ENCODE measurements at regions not wholly inside any gene's neighbourhood (a gene's known extent, or its start where the extent isn't known, plus 50 kb on each side); places are given as distances from the start of the nearest gene placed in this dataset.

- Histone ChIP-seq H3K4me1 (no peaks in the 10 kb centered on the region), H3K4me3 (no peak overlapping the region), H3K36me3 (no peaks in the 10 kb centered on the region), H3K27ac (replicated peaks in 1 of 4) (no peak overlapping the region), H3K27me3 (peaks cover 0 to 18% (median 0%) of the 10 kb centered on the region in 4 donors), H3K9me3 (peaks cover 0 to 5% (median 0%) of the 10 kb centered on the region in 4 donors)
- intact Hi-C loops (cut with DNase I): no loop called here
- 66% methylated on average over 4 of the region's 4 CpGs for WGBS
- no peak for TF ChIP-seq CTCF (IDR thresholded peaks at IDR 0.05)
- no peak for TF ChIP-seq EP300 (IDR thresholded peaks at IDR 0.05)
- TF ChIP-seq POLR2AphosphoS5 (IDR thresholded peaks at IDR 0.05): no peak
- TF ChIP-seq POLR2A (IDR thresholded peaks at IDR 0.05; ENCODE audit: low read depth): no peak
- no peak for DNase-seq (ENCODE audit: extremely low spot score)
These were observed 739.2 kb downstream of the VRK1 start for GRCh38 chr14:97536421-97536820.

GRCh38 chr14:97538749-97539410 lies 741.7 kb downstream of the VRK1 start:
- peaks cover 0 to 7% (median 0%) of the 10 kb centered on the region in 4 donors for H3K27me3 ChIP-seq
- TF ChIP-seq POLR2A (IDR thresholded peaks at IDR 0.05; ENCODE audit: low read depth) (no peak), EP300 (IDR thresholded peaks at IDR 0.05) (no peak), CTCF (IDR thresholded peaks at IDR 0.05) (no peak), POLR2AphosphoS5 (IDR thresholded peaks at IDR 0.05) (no peak)
- no peaks in the 10 kb centered on the region for H3K36me3 ChIP-seq
- H3K4me3 ChIP-seq: no peak overlapping the region
- no peak overlapping the region for H3K27ac ChIP-seq (replicated peaks in 1 of 4)
- intact Hi-C loops (cut with DNase I): no loop called here
- WGBS: 70% methylated on average over 10 of the region's 10 CpGs
- no peak for DNase-seq (ENCODE audit: extremely low spot score)
- no peaks in the 10 kb centered on the region for H3K9me3 ChIP-seq
- H3K4me1 ChIP-seq: no peaks in the 10 kb centered on the region

GRCh38 chr14:97539411-97539795 lies 742.2 kb downstream of the VRK1 start:
- Histone ChIP-seq H3K27me3 (peaks cover 0 to 7% (median 0%) of the 10 kb centered on the region in 4 donors), H3K36me3 (no peaks in the 10 kb centered on the region), H3K4me3 (no peak overlapping the region), H3K27ac (replicated peaks in 1 of 4) (no peak overlapping the region), H3K4me1 (no peaks in the 10 kb centered on the region), H3K9me3 (no peaks in the 10 kb centered on the region)
- intact Hi-C loops (cut with DNase I): no loop called here
- TF ChIP-seq POLR2A (IDR thresholded peaks at IDR 0.05; ENCODE audit: low read depth) (no peak), POLR2AphosphoS5 (IDR thresholded peaks at IDR 0.05) (no peak), EP300 (IDR thresholded peaks at IDR 0.05) (no peak), CTCF (IDR thresholded peaks at IDR 0.05) (no peak)
- 45% methylated on average over 5 of the region's 5 CpGs for WGBS
- DNase-seq (ENCODE audit: extremely low spot score): no peak

GRCh38 chr14:97539884-97540283 lies 742.7 kb downstream of the VRK1 start:
- DNase-seq (ENCODE audit: extremely low spot score): no peak

More at GRCh38 chr14:97539884-97540283, 742.7 kb downstream of the VRK1 start:
- Histone ChIP-seq H3K4me1 (no peaks in the 10 kb centered on the region), H3K4me3 (no peak overlapping the region), H3K9me3 (no peaks in the 10 kb centered on the region), H3K27ac (replicated peaks in 1 of 4) (no peak overlapping the region), H3K36me3 (no peaks in the 10 kb centered on the region), H3K27me3 (peaks cover 0 to 4% (median 0%) of the 10 kb centered on the region in 4 donors)
- TF ChIP-seq POLR2A (IDR thresholded peaks at IDR 0.05; ENCODE audit: low read depth) (no peak), EP300 (IDR thresholded peaks at IDR 0.05) (no peak), POLR2AphosphoS5 (IDR thresholded peaks at IDR 0.05) (no peak), CTCF (IDR thresholded peaks at IDR 0.05) (no peak)
- 73% methylated on average over 3 of the region's 3 CpGs for WGBS
- intact Hi-C loops (cut with DNase I): no loop called here
